ENCODE measurements at regions not wholly inside any gene's neighbourhood (a gene's known extent, or its start where the extent isn't known, plus 50 kb on each side); places are given as distances from the start of the nearest gene placed in this dataset.

DNA sequence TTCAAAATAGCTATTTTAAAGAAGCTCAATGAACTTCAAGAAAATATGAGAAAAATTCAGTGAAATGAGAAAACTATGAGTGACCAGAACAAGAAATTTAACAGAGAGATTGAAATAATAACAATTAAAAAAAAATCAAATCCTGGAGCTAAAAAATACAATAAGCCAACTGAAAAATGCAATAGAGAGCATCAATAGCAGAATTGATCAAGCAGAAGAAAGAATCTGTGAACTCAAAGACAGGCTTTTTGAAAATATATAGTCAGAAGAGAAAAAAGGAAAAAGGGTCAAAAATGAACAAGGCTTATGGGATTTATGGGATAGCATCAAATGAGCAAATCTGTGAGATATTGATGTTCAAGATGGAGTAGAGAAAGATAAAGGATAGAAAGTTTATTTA is 133.0 kb downstream of the OTUD1 start:
- Histone ChIP-seq H3K14ac (ENCODE audit: low read length) (no peak overlapping the region), H3K79me1 (ENCODE audit: low read length) (no peaks in the 10 kb centered on the region), H4K12ac (ENCODE audit: low read depth, low read length) (no peak overlapping the region), H3K9me3 (ENCODE audit: insufficient read depth, low read depth, low read length) (no peaks in the 10 kb centered on the region), H3K27me3 (ENCODE audit: insufficient read depth, low read length) (no peaks in the 10 kb centered on the region), H3K4ac (ENCODE audit: low read depth, low read length) (no peak overlapping the region), H2BK5ac (ENCODE audit: low read depth, low read length, poor library complexity) (no peak overlapping the region), H3K79me2 (ENCODE audit: control insufficient read depth, insufficient read depth, low read length, poor library complexity) (no peaks in the 10 kb centered on the region), H3K23ac (ENCODE audit: low read length) (no peak overlapping the region), H2AFZ (ENCODE audit: insufficient read depth, low read length, poor library complexity) (no peak overlapping the region), H4K91ac (ENCODE audit: low read depth, low read length) (no peak overlapping the region), H3K9ac (ENCODE audit: low read length) (no peak overlapping the region), H3K4me3 (ENCODE audit: low read depth, low read length) (no peak overlapping the region), H2AK5ac (ENCODE audit: low read length) (no peak overlapping the region), H3K18ac (ENCODE audit: low read length) (no peak overlapping the region), H2BK12ac (ENCODE audit: low read length) (no peak overlapping the region), H3K27ac (ENCODE audit: low read depth, low read length) (no peak overlapping the region), H2BK120ac (ENCODE audit: insufficient read depth, low read length, poor library complexity) (no peak overlapping the region), H4K8ac (ENCODE audit: low read depth, low read length) (no peak overlapping the region), H3K4me1 (ENCODE audit: control insufficient read depth in 1 of 2, insufficient read depth in 2 of 2, low read length in 2 of 2) (no peaks in the 10 kb centered on the region), H3K4me2 (ENCODE audit: low read length) (no peak overlapping the region), H3K36me3 (ENCODE audit: control insufficient read depth in 1 of 2, insufficient read depth in 2 of 2, low read length in 2 of 2) (no peaks in the 10 kb centered on the region)
- no peak for DNase-seq

DNA sequence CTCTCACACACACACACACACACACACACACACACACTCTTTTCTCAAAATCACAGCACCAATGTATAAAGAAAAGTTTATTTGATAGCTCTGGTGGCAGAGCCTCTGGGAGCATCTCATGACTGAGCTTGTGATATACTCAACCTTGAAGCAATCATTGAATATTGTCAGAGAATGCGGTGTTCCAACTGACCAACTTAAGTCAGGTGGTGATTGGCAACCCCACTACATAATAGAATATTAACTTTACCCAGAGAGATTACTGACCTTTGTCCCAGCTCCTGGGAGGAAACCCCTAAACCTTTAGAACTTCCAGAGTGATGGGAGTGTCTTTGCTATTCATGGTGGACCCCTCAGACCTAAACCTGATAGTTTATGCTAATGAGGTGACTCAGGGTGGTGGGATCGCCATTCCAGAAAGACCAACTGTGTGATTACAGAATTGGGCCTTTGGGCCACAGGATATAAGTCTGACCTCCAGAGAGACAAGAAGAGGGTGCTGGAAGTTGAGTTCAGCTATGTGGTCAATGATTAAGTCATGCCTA is 143.1 kb downstream of the OTUD1 start:
- Histone ChIP-seq H2AK5ac (ENCODE audit: low read length) (no peak overlapping the region), H3K9ac (ENCODE audit: low read length) (no peak overlapping the region), H4K8ac (ENCODE audit: low read depth, low read length) (no peak overlapping the region), H3K23ac (ENCODE audit: low read length) (no peak overlapping the region), H2BK5ac (ENCODE audit: low read depth, low read length, poor library complexity) (no peak overlapping the region), H3K9me3 (ENCODE audit: insufficient read depth, low read depth, low read length) (no peaks in the 10 kb centered on the region), H3K36me3 (ENCODE audit: control insufficient read depth in 1 of 2, insufficient read depth in 2 of 2, low read length in 2 of 2) (no peaks in the 10 kb centered on the region), H3K79me1 (ENCODE audit: low read length) (no peaks in the 10 kb centered on the region), H3K18ac (ENCODE audit: low read length) (no peak overlapping the region), H3K79me2 (ENCODE audit: control insufficient read depth, insufficient read depth, low read length, poor library complexity) (no peaks in the 10 kb centered on the region), H4K91ac (ENCODE audit: low read depth, low read length) (no peak overlapping the region), H2AFZ (ENCODE audit: insufficient read depth, low read length, poor library complexity) (no peak overlapping the region), H3K4me3 (ENCODE audit: low read depth, low read length) (no peak overlapping the region), H2BK12ac (ENCODE audit: low read length) (no peak overlapping the region), H4K12ac (ENCODE audit: low read depth, low read length) (no peak overlapping the region), H3K4me1 (ENCODE audit: control insufficient read depth in 1 of 2, insufficient read depth in 2 of 2, low read length in 2 of 2) (no peaks in the 10 kb centered on the region), H3K14ac (ENCODE audit: low read length) (no peak overlapping the region), H3K4me2 (ENCODE audit: low read length) (no peak overlapping the region), H2BK120ac (ENCODE audit: insufficient read depth, low read length, poor library complexity) (no peak overlapping the region), H3K4ac (ENCODE audit: low read depth, low read length) (no peak overlapping the region), H3K27ac (ENCODE audit: low read depth, low read length) (no peak overlapping the region), H3K27me3 (ENCODE audit: insufficient read depth, low read length) (no peaks in the 10 kb centered on the region)
- WGBS (ENCODE audit: extremely low coverage, insufficient coverage, insufficient read length) = no CpG with 5 or more reads among the region's 2 CpGs
- no peak for DNase-seq

DNA sequence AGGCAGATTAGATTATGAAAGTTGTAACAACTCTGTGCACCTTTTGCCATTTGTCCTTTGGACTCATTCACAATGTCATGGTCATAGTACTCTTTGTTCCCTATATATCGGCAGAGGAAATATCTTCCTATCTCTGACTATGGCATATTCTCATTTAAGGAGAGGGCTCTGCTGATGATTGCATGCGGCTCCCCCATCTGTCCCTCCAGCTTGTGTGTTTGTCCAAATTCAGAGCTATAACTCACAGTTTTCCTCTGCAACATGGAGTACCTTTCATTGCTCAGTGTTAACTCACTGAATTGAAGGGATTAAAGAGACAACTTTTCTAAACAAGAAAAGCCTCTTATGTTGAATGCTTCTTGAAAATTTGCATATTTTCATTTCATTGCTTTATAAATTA is 145.5 kb downstream of the OTUD1 start:
- Histone ChIP-seq H3K9me3 (ENCODE audit: insufficient read depth, low read depth, low read length) (no peaks in the 10 kb centered on the region), H3K4me3 (ENCODE audit: low read depth, low read length) (no peak overlapping the region), H2AFZ (ENCODE audit: insufficient read depth, low read length, poor library complexity) (no peak overlapping the region), H2BK5ac (ENCODE audit: low read depth, low read length, poor library complexity) (no peak overlapping the region), H3K36me3 (ENCODE audit: control insufficient read depth in 1 of 2, insufficient read depth in 2 of 2, low read length in 2 of 2) (no peaks in the 10 kb centered on the region), H2BK12ac (ENCODE audit: low read length) (no peak overlapping the region), H3K18ac (ENCODE audit: low read length) (no peak overlapping the region), H3K14ac (ENCODE audit: low read length) (no peak overlapping the region), H4K12ac (ENCODE audit: low read depth, low read length) (no peak overlapping the region), H3K4me2 (ENCODE audit: low read length) (no peak overlapping the region), H3K4me1 (ENCODE audit: control insufficient read depth in 1 of 2, insufficient read depth in 2 of 2, low read length in 2 of 2) (no peaks in the 10 kb centered on the region), H3K23ac (ENCODE audit: low read length) (no peak overlapping the region), H3K27ac (ENCODE audit: low read depth, low read length) (no peak overlapping the region), H3K9ac (ENCODE audit: low read length) (no peak overlapping the region), H4K8ac (ENCODE audit: low read depth, low read length) (no peak overlapping the region), H3K27me3 (ENCODE audit: insufficient read depth, low read length) (no peaks in the 10 kb centered on the region), H3K79me1 (ENCODE audit: low read length) (no peaks in the 10 kb centered on the region), H3K4ac (ENCODE audit: low read depth, low read length) (no peak overlapping the region), H2BK120ac (ENCODE audit: insufficient read depth, low read length, poor library complexity) (no peak overlapping the region), H2AK5ac (ENCODE audit: low read length) (no peak overlapping the region), H4K91ac (ENCODE audit: low read depth, low read length) (no peak overlapping the region), H3K79me2 (ENCODE audit: control insufficient read depth, insufficient read depth, low read length, poor library complexity) (no peaks in the 10 kb centered on the region)
- no peak for DNase-seq
- no CpG with 5 or more reads among the region's 2 CpGs for WGBS (ENCODE audit: extremely low coverage, insufficient coverage, insufficient read length)

DNA sequence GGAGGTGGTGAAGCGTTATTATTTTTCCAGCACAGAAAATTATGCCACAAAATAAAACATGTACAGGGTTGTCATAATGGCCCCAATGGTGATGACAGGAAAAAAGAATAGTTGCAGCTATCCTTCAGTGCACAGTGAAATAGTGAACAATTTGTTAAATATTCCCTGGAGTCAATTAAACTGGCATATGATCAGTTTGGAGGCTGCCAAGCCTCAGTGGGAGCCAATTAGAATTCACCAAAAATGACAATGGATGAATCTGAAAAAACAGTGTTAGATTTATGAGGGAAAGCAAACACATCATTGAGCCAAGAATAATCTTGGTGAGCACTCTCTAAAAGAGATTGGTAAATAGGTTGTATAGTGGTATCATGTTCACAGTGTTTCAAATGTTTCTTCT is 146.3 kb downstream of the OTUD1 start:
- no CpG with 5 or more reads among the region's 1 CpG for WGBS (ENCODE audit: extremely low coverage, insufficient coverage, insufficient read length)
- Histone ChIP-seq H2BK12ac (ENCODE audit: low read length) (no peak overlapping the region), H3K79me2 (ENCODE audit: control insufficient read depth, insufficient read depth, low read length, poor library complexity) (no peaks in the 10 kb centered on the region), H2AK5ac (ENCODE audit: low read length) (no peak overlapping the region), H3K4me3 (ENCODE audit: low read depth, low read length) (no peak overlapping the region), H4K8ac (ENCODE audit: low read depth, low read length) (no peak overlapping the region), H4K91ac (ENCODE audit: low read depth, low read length) (no peak overlapping the region), H3K4ac (ENCODE audit: low read depth, low read length) (no peak overlapping the region), H2BK120ac (ENCODE audit: insufficient read depth, low read length, poor library complexity) (no peak overlapping the region), H3K4me1 (ENCODE audit: control insufficient read depth in 1 of 2, insufficient read depth in 2 of 2, low read length in 2 of 2) (no peaks in the 10 kb centered on the region), H3K4me2 (ENCODE audit: low read length) (no peak overlapping the region), H3K9me3 (ENCODE audit: insufficient read depth, low read depth, low read length) (no peaks in the 10 kb centered on the region), H3K27ac (ENCODE audit: low read depth, low read length) (no peak overlapping the region), H3K36me3 (ENCODE audit: control insufficient read depth in 1 of 2, insufficient read depth in 2 of 2, low read length in 2 of 2) (no peaks in the 10 kb centered on the region), H3K23ac (ENCODE audit: low read length) (no peak overlapping the region), H3K27me3 (ENCODE audit: insufficient read depth, low read length) (no peaks in the 10 kb centered on the region), H3K79me1 (ENCODE audit: low read length) (no peaks in the 10 kb centered on the region), H4K12ac (ENCODE audit: low read depth, low read length) (no peak overlapping the region), H3K14ac (ENCODE audit: low read length) (no peak overlapping the region), H2AFZ (ENCODE audit: insufficient read depth, low read length, poor library complexity) (no peak overlapping the region), H3K9ac (ENCODE audit: low read length) (no peak overlapping the region), H2BK5ac (ENCODE audit: low read depth, low read length, poor library complexity) (no peak overlapping the region), H3K18ac (ENCODE audit: low read length) (no peak overlapping the region)
- no peak for DNase-seq

All from trophoblast cell (in vitro differentiated cells and primary cell).